K562 (cell line): ENCODE measurements at regions not wholly inside any gene's neighbourhood (a gene's known extent, or its start where the extent isn't known, plus 50 kb on each side); places are given as distances from the start of the nearest gene placed in this dataset.

ENCODE experiments used
- ATAC-seq: fragments of 200-7000 bp; cut with Tn5 transposase; 3 replicates; pipeline ENCODE4 v1.9.1; 2020; ENCODE audit warnings: moderate library complexity
- BruUV-seq: library from RNA; stranded (reverse); fragments of 400-500 nt; replicated peaks from 2 replicates; lab custom pipeline; 2021; lab: Mats Ljungman, UMichigan
- CTCF ChIA-PET: fragments of 300-600 bp; formaldehyde crosslinking; extraction: SDS; loops from one replicate; lab custom pipeline; 2021; ENCODE audit warnings: low intra/inter-chr PET ratio; lab: Yijun Ruan, JAX
- POLR2A ChIA-PET: fragments of 300-600, 350-650 bp; sonication (Branson Sonifier 250); formaldehyde crosslinking; extraction: SDS; loops from one replicate; lab custom pipeline; 2021; ENCODE audit warnings: antibody characterized with exemption, inconsistent platforms; lab: Yijun Ruan, JAX
- DNase-seq, 4 experiments: peaks; one replicate each; pipeline versions ENCODE4 v3.0.0 to v3.0.0-alpha.2; 2011 to 2018; ENCODE audit warnings: low spot score in 3 of 4, mixed read lengths in 3 of 4; ENCODE audit errors: extremely low read depth in 1 of 4
- FAIRE-seq: peaks from 2 replicates; lab custom pipeline; 2011; peaks lifted over from hg19 to GRCh38; lab: Jason Lieb, UNC
- H2AFZ ChIP-seq: 2 replicates; pipeline ENCODE4 v1.6.0; 2011; ENCODE audit warnings: low read depth, low read length, control low read depth, inconsistent platforms
- H3K27ac ChIP-seq: fragments of 200-600 bp; 3 replicates; pipeline ENCODE4 v1.8.0; 2011; ENCODE audit warnings: low read depth, mild to moderate bottlenecking, control low read depth, inconsistent platforms, low read length, moderate library complexity, mixed read lengths; ENCODE audit errors: extremely low read depth
- H3K27me3 ChIP-seq, 2 experiments: fragments of 300-600 bp in 1 of 2; 2 replicates in 1 of 2; 3 replicates in 1 of 2; pipeline versions ENCODE4 v1.6.0 to v1.8.0; 2011; ENCODE audit warnings: inconsistent platforms in 2 of 2, low read length in 2 of 2, mild to moderate bottlenecking in 1 of 2, mixed read lengths in 1 of 2, moderate library complexity in 1 of 2; ENCODE audit not compliant: control insufficient read depth in 2 of 2, insufficient read depth in 2 of 2
- H3K36me3 ChIP-seq: fragments of 300-600 bp; 3 replicates; pipeline ENCODE4 v1.8.0; 2011; ENCODE audit warnings: mild to moderate bottlenecking, low read length, inconsistent platforms; ENCODE audit not compliant: control insufficient read depth, insufficient read depth
- H3K4me1 ChIP-seq, 2 experiments: fragments of 200-600 bp in 1 of 2; replicated peaks in 1 of 2; 2 replicates in 1 of 2; 3 replicates in 1 of 2; pipeline versions ENCODE4 v1.5.1 to v1.8.0; 2011; ENCODE audit warnings: inconsistent platforms in 2 of 2, low read length in 2 of 2, mild to moderate bottlenecking in 1 of 2, mixed read lengths in 1 of 2, moderate library complexity in 1 of 2; ENCODE audit not compliant: control insufficient read depth in 2 of 2, insufficient read depth in 2 of 2
- H3K4me2 ChIP-seq: 2 replicates; pipeline ENCODE4 v1.6.1; 2011; ENCODE audit warnings: low read length, control low read depth, inconsistent platforms, mixed read lengths; ENCODE audit not compliant: insufficient read depth
- H3K4me3 ChIP-seq: fragments of 200-600 bp; sonication (generic), shearing (Covaris generic); 2 replicates; pipeline ENCODE4 v1.5.1; 2016; ENCODE audit warnings: control low read depth, inconsistent platforms
- H3K79me2 ChIP-seq: fragments of 200-600 bp; 3 replicates; pipeline ENCODE4 v1.8.0; 2011; ENCODE audit warnings: low read length, inconsistent platforms; ENCODE audit not compliant: control insufficient read depth, insufficient read depth
- H3K9ac ChIP-seq, 2 experiments: 2 replicates each; pipeline versions ENCODE4 v1.6.0 to v1.6.1; 2011; ENCODE audit warnings: low read depth in 2 of 2, low read length in 2 of 2, control low read depth in 1 of 2, inconsistent platforms in 1 of 2, mild to moderate bottlenecking in 1 of 2, mixed read lengths in 1 of 2; ENCODE audit not compliant: insufficient read depth in 1 of 2
- H3K9me1 ChIP-seq: one replicate; pipeline ENCODE4 v1.6.0; 2011; ENCODE audit warnings: inconsistent platforms, mild to moderate bottlenecking, low read length, moderate library complexity; ENCODE audit not compliant: control insufficient read depth, insufficient read depth
- H3K9me3 ChIP-seq: replicated peaks from 2 replicates; pipeline ENCODE4 v1.5.1; 2011; ENCODE audit warnings: low read depth, low read length, inconsistent platforms; ENCODE audit not compliant: control insufficient read depth, insufficient read depth
- H4K20me1 ChIP-seq: replicated peaks from 2 replicates; pipeline ENCODE4 v1.6.1; 2011; ENCODE audit warnings: low read length, inconsistent platforms, mixed read lengths; ENCODE audit not compliant: control insufficient read depth, insufficient read depth
- CBFA2T3 ChIP-seq: fragments of 450-650 bp; IDR thresholded peaks from 2 replicates; pipeline ENCODE4 v1.6.1; 2017
- CTCF ChIP-seq, 3 experiments: IDR thresholded peaks in 2 of 3; conservative IDR thresholded peaks in 1 of 3; 2 replicates each; pipeline ENCODE4 v1.5.1; 2011 to 2012; ENCODE audit warnings: low read length in 3 of 3, mild to moderate bottlenecking in 3 of 3, control low read depth in 2 of 3, improper control_type of control experiment in 1 of 3, inconsistent platforms in 1 of 3, low read depth in 1 of 3, mixed read lengths in 1 of 3, moderate library complexity in 1 of 3; ENCODE audit not compliant: insufficient read depth in 2 of 3
- THRAP3 ChIP-seq: fragments of 450-650 bp; IDR thresholded peaks from 2 replicates; pipeline ENCODE4 v1.6.1; 2016; ENCODE audit warnings: mild to moderate bottlenecking, inconsistent platforms, borderline replicate concordance
- WGBS: fragments of 100-300 bp; shearing (Covaris generic); methylation state at CpG from one replicate; pipeline ENCODE4 v1.1.6; 2016; ENCODE audit warnings: low coverage, mixed read lengths; ENCODE audit not compliant: insufficient coverage; ENCODE audit errors: missing lambda C conversion rate; 5-methylcytosine and 5-hydroxymethylcytosine counted together
- in situ Hi-C: fragments of 300-500 bp; cut with MboI; formaldehyde crosslinking; loops from 4 replicates; pipeline ENCODE4 v1.15.0; 2018; ENCODE audit warnings: inconsistent platforms, mixed read lengths
- intact Hi-C: fragments of 100-400 bp; cut with micrococcal nuclease; formaldehyde crosslinking; loops from 2 replicates; pipeline ENCODE4 v1.14.2; 2022

DNA sequence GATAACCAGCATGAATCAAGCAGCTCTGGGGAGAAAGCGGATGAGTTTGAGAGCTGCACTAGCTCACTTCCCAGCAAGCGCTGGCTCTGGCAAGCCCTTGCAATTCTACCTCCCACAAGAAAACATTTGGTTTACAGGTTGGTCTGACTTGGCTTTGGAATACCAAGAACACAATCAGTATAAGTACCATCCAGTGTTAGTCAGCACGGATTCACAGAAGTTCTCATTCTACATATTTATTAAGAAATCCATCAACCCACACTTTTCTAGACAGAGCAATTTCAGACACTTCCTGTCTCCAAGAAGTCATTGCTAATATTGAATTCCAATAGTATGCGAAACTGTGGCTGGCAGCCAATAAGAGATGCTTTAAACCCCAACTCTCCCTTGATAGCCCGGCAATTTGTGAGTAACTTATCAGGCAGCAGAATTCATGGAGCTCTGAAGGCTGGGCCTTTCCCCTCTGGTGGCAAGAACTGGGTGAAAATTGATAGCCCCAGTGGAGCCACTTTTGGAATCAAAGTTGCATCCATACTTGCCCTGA is 59.4 kb upstream of the WASF3 start (continued):
- TF ChIP-seq THRAP3 = no peak

- H3K9me1 ChIP-seq = no peaks in the 10 kb centered on the region
- no peaks in the 10 kb centered on the region for H4K20me1 ChIP-seq
- no peak for DNase-seq
- no peak for ATAC-seq
- no peak overlapping the region for H3K4me2 ChIP-seq
- no peaks in the 10 kb centered on the region for H3K4me1 ChIP-seq
- no peaks in the 10 kb centered on the region for H3K36me3 ChIP-seq
- no peak for FAIRE-seq
- 0% methylated on average over 8 of the region's 14 CpGs for WGBS
- H3K4me3 ChIP-seq = no peak overlapping the region
- peaks cover 0 to 14% of the 10 kb centered on the region in 2 experiments; a peak in 3 of 5 replicates for H3K27me3 ChIP-seq
- ChIA-PET CTCF (no interaction called here), POLR2A (no interaction called here)
- no peak overlapping the region for H3K27ac ChIP-seq
- H2AFZ ChIP-seq = no peak overlapping the region
- in situ Hi-C loops = no loop called here
- intact Hi-C loops = no loop called here
- TF ChIP-seq CBFA2T3 = no peak
- peak; percentile 10 to 23 (median 11); a peak in 2 of 6 replicates for TF ChIP-seq CTCF (IDR thresholded peaks at IDR 0.05 in 2 of 3, conservative IDR thresholded peaks at IDR 0.05 in 1 of 3; ENCODE audit: insufficient read depth in 2 of 3, low read depth in 1 of 3, low read length in 3 of 3)
- H3K9me3 ChIP-seq = no peaks in the 10 kb centered on the region
- no peaks in the 10 kb centered on the region for H3K79me2 ChIP-seq
- no TSS peak for BruUV-seq
- H3K9ac ChIP-seq = no peak overlapping the region
Observed at GRCh38 chr13:26498656-26499601, 58.6 kb upstream of the WASF3 start.
